K562 (cell line): ENCODE measurements at regions not wholly inside any gene's neighbourhood (a gene's known extent, or its start where the extent isn't known, plus 50 kb on each side); places are given as distances from the start of the nearest gene placed in this dataset.

Experiments
- NCOA2 ChIP-seq, 2 experiments: fragments of 450-650 bp; IDR thresholded peaks; 2 replicates each; pipeline ENCODE4 v1.6.1; 2018; ENCODE audit warnings: mild to moderate bottlenecking in 2 of 2, moderate library complexity in 1 of 2; ENCODE audit not compliant: partially characterized antibody in 2 of 2
- ZNF318 ChIP-seq, 2 experiments: fragments of 450-650 bp; IDR thresholded peaks; 2 replicates each; pipeline ENCODE4 v1.6.1; 2016; ENCODE audit warnings: mild to moderate bottlenecking in 2 of 2, borderline replicate concordance in 1 of 2, low read depth in 1 of 2, moderate library complexity in 1 of 2

- TF ChIP-seq ZNF318 (IDR thresholded peaks at IDR 0.05; ENCODE audit: borderline replicate concordance in 1 of 2, low read depth in 1 of 2) = no peak
- TF ChIP-seq NCOA2 (IDR thresholded peaks at IDR 0.05; ENCODE audit: partially characterized antibody in 2 of 2) = no peak
- TF ChIP-seq, all 486 proteins: peak for 0
These were observed 168.4 kb downstream of the ENGASE start (continued) for GRCh38 chr17:79242873-79243602.
